ENCODE measurements at regions not wholly inside any gene's neighbourhood (a gene's known extent, or its start where the extent isn't known, plus 50 kb on each side); places are given as distances from the start of the nearest gene placed in this dataset.

DNA sequence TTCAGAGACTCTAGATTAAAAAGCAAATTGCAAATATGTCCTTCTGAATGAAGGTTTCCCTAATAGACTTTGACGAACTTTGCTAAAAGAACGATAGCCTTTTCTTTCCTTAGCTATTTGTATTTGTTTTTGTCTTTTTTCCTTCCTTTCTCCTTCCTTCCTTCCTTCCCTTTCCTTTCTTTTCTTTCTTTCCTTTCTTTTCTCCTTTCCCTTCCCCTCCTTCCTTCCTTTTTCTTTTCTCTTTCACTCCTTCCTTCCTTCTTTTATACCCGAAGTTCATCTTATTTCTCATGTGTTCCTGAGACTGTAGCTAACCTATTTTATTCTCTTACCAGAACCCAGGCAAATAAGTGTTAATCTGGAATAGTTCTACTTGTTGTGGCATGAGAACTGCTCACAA, 381.2 kb upstream of the RUNX1 start:
- FAIRE-seq (no peak), DNase-seq (ENCODE audit: insufficient read length) (no peak)
- TF ChIP-seq TAF1 (IDR thresholded peaks at IDR 0.05; ENCODE audit: borderline replicate concordance, low read depth, low read length) (no peak), POLR2A (IDR thresholded peaks at IDR 0.05; ENCODE audit: low read depth, low read length) (no peak), POLR2AphosphoS5 (IDR thresholded peaks at IDR 0.05; ENCODE audit: low read depth, low read length) (no peak)

DNA sequence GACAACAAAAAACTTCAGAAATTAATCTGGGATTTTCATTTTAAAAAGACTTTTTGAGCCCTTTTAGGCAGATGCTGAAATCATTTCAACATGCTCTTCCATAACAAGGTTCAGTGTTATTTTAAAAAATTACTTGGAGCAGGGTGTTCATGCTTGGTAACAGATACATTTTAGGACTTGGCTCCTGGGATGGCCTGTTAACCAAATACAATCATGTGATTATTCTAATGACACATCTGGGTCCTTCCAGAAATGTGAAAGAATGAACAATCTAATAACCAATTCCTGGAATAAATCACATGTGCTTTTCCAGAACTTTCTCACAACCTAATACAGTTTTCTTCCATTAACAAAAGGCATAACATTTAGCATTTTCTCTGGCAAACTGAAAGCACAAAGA, 379.8 kb upstream of the RUNX1 start:
- FAIRE-seq (no peak), DNase-seq (ENCODE audit: insufficient read length) (no peak)
- TF ChIP-seq POLR2AphosphoS5 (IDR thresholded peaks at IDR 0.05; ENCODE audit: low read depth, low read length), result no peak
- no peak for TF ChIP-seq POLR2A (IDR thresholded peaks at IDR 0.05; ENCODE audit: low read depth, low read length)
- no peak for TF ChIP-seq TAF1 (IDR thresholded peaks at IDR 0.05; ENCODE audit: borderline replicate concordance, low read depth, low read length)

DNA sequence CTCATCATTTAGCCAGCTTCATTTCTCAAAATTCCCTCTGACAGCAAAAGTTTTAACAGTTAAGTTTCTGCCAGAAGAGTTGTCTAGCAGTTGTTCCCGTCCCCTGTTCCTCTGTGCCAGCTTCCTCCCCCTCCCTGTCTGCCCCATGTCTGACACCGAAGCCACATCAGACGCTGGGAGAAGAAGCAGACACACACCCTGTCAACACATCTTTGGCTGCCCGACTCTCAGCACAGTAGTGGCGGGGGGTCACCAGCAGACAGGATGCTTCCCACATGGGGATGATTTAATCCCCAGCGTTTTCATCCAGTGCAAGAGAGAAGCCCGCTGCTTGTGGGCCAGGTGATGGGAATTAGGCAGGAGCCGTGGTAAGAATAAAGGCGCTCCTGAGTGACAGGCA, 379.4 kb upstream of the RUNX1 start:
- FAIRE-seq (no peak), DNase-seq (ENCODE audit: insufficient read length) (no peak)
- TF ChIP-seq TAF1 (IDR thresholded peaks at IDR 0.05; ENCODE audit: borderline replicate concordance, low read depth, low read length), result no peak
- TF ChIP-seq POLR2A (IDR thresholded peaks at IDR 0.05; ENCODE audit: low read depth, low read length), result no peak
- TF ChIP-seq POLR2AphosphoS5 (IDR thresholded peaks at IDR 0.05; ENCODE audit: low read depth, low read length), result no peak

DNA sequence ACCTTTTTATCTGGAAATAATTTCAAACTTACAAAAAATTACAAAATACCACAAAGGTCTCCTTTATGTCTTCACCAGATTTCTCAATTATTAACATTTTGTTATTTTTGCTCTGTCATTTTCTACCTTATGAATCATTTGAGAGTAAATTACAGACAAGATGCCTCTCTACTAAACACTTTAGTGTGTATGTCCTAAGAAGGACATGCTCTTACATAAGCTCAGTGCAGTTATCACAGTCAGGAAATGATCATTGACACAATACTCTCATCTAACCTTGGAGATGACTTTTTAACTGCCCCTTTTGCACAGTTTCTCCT, 378.9 kb upstream of the RUNX1 start:
- FAIRE-seq (no peak), DNase-seq (ENCODE audit: insufficient read length) (no peak)
- TF ChIP-seq POLR2A (IDR thresholded peaks at IDR 0.05; ENCODE audit: low read depth, low read length) (no peak), POLR2AphosphoS5 (IDR thresholded peaks at IDR 0.05; ENCODE audit: low read depth, low read length) (no peak), TAF1 (IDR thresholded peaks at IDR 0.05; ENCODE audit: borderline replicate concordance, low read depth, low read length) (no peak)

DNA sequence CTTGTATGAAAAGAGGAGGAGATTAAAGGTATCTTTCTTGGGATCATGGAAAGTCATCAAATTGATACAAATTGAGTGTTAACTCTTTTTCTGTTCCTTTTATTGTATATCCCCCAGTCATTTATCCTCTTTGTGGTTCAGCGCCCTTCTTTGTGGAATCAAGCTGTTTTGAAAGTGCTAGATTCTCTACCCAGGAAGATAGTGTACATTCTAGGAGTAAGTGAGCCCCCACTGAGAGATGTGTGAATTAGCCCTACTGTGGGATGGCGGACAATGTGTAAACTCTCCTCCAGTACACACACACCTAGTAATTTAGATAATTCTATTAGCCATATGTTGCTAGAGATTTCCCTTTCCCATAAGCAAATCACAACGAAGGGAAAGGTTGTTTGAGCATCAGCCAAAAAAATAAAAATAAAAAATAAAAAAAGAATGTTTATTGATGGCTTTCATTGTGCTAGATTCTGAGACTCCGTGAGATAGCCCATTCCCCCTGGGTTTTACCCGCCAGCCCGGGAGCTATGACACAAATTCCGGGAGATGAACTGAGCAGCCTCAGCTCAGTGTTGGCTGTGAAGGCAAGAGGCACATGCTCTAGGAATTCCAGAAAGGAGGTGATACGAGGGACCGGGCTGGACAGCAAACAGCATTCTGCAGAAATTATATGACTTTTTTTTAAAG, 378.4 kb upstream of the RUNX1 start:
- DNase-seq (ENCODE audit: insufficient read length) (no peak), FAIRE-seq (no peak)
- TF ChIP-seq POLR2A (IDR thresholded peaks at IDR 0.05; ENCODE audit: low read depth, low read length) (no peak), TAF1 (IDR thresholded peaks at IDR 0.05; ENCODE audit: borderline replicate concordance, low read depth, low read length) (no peak), POLR2AphosphoS5 (IDR thresholded peaks at IDR 0.05; ENCODE audit: low read depth, low read length) (no peak)

DNA sequence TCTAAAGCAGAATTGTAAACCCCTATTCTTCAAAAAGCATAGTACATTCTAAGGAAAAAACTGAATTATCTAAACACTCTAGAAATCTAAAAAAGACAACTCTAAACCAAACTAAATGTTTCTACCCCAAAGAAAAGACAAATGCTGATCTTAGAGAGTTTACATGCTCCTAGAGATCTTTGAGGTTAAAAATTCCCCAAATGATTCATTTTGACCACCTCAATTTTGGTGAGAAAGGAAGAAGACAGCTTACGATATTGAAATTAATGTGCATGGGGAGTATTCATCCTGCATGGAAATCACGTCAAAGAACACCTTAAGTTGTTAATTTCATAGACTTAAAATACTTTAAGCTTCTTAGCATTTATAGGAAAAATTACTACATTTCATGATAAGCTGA, 377.8 kb upstream of the RUNX1 start:
- TF ChIP-seq POLR2A (IDR thresholded peaks at IDR 0.05; ENCODE audit: low read depth, low read length) (no peak), POLR2AphosphoS5 (IDR thresholded peaks at IDR 0.05; ENCODE audit: low read depth, low read length) (no peak), TAF1 (IDR thresholded peaks at IDR 0.05; ENCODE audit: borderline replicate concordance, low read depth, low read length) (no peak)
- FAIRE-seq (no peak), DNase-seq (ENCODE audit: insufficient read length) (no peak)

DNA sequence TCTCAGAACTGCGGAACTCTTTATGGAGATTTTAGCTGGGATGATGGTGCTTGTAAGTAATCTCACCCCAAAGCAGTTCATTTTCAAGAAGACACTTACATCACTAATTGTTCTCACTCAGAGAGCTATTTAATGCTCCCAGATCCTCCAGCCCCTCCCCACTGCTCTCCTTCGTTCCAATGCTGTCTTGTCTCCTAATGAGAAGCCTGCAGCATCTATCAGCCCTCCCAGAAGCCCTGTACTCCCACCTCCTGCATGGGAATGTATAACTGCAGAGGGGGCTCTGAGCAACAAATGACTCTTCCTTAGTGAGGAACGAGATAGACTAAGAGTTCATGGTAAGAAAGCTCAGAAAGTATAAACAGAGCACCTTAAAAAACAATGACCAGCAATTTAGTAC, 377.4 kb upstream of the RUNX1 start:
- no peak for TF ChIP-seq POLR2A (IDR thresholded peaks at IDR 0.05; ENCODE audit: low read depth, low read length)
- TF ChIP-seq TAF1 (IDR thresholded peaks at IDR 0.05; ENCODE audit: borderline replicate concordance, low read depth, low read length), result no peak
- no peak for TF ChIP-seq POLR2AphosphoS5 (IDR thresholded peaks at IDR 0.05; ENCODE audit: low read depth, low read length)
- FAIRE-seq (no peak), DNase-seq (ENCODE audit: insufficient read length) (no peak)

DNA sequence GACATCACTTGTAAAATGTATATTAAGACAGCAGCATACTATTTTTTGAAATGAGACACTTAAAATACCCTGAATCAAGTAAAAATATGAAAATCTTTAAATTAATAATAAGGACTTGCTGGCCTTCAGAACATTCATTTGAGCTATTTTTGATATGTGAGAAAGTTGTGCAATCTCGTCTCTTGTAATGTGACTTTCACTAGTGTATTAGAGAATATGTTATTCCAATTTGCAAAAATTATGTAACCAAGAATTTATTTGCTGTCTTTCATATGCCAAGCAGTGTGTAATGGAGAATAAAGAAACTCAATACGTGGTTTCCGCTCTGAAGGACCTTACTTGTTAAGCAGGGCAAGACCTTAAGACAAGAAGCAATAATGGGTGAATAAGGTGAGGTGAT, 375.0 kb upstream of the RUNX1 start:
- TF ChIP-seq POLR2AphosphoS5 (IDR thresholded peaks at IDR 0.05; ENCODE audit: low read depth, low read length), result no peak
- no peak for TF ChIP-seq POLR2A (IDR thresholded peaks at IDR 0.05; ENCODE audit: low read depth, low read length)
- no peak for TF ChIP-seq TAF1 (IDR thresholded peaks at IDR 0.05; ENCODE audit: borderline replicate concordance, low read depth, low read length)
- no peak for FAIRE-seq
- no peak for DNase-seq (ENCODE audit: insufficient read length)

DNA sequence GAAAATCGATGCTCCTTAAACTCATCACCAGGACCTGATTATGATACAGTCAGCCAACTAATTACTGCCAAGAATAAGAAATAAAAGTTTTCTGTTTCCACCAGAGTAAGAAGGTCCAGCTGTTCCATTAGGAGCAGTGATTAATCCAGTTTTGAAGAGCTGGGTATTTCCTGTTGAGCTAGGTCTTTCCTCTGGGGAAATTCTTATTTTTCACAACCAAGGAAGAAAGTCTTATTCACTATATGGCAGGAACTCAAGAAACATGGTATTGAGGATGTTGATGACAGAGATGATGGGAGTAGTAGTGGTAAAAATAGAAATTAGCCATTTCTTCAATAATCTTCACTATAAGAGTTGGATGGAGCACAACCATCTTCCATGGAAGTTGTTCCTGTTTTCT, 374.6 kb upstream of the RUNX1 start:
- DNase-seq (ENCODE audit: insufficient read length), result no peak
- FAIRE-seq, result no peak
- TF ChIP-seq POLR2AphosphoS5 (IDR thresholded peaks at IDR 0.05; ENCODE audit: low read depth, low read length), result no peak
- TF ChIP-seq POLR2A (IDR thresholded peaks at IDR 0.05; ENCODE audit: low read depth, low read length), result no peak
- TF ChIP-seq TAF1 (IDR thresholded peaks at IDR 0.05; ENCODE audit: borderline replicate concordance, low read depth, low read length), result no peak

DNA sequence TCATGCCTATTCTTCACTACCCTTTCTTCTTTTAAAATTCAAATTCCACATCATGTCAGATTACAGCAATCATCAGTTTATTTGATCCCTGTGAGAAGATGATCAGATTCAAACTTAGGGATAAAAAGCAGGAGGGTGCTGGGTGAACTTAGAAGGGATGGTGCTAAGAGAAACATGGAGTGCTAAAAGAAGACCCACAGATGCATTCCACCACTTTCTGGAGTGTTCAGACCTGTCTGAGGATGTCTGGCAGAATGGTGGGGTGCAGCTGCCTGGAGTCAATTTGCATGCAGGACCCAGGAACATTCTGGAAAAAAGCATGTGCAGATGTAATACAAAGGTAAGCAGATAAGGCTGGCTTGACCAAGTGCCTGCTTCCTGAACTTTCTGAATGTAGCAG, 372.9 kb upstream of the RUNX1 start:
- TF ChIP-seq TAF1 (IDR thresholded peaks at IDR 0.05; ENCODE audit: borderline replicate concordance, low read depth, low read length) (no peak), POLR2A (IDR thresholded peaks at IDR 0.05; ENCODE audit: low read depth, low read length) (no peak), POLR2AphosphoS5 (IDR thresholded peaks at IDR 0.05; ENCODE audit: low read depth, low read length) (no peak)
- DNase-seq (ENCODE audit: insufficient read length), result no peak
- FAIRE-seq, result no peak

DNA sequence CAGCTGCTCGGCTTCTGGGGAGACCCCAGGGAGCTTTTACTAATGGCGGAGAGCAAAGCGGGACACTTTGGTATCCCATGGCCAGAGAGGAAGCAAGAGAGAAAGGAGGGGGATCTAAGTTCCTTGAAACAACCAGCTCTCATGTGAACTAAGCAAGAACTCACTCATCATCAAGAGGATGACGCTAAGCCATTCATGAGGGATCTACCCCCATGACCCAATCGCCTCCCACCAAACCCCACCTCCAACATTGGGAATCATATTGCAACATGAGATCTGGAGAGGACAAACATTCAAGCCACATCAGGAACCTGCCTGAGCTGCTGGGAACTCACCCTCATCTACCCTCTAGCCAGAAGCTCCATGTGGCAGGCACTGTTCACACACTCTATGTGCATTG, 372.1 kb upstream of the RUNX1 start:
- no peak for TF ChIP-seq POLR2AphosphoS5 (IDR thresholded peaks at IDR 0.05; ENCODE audit: low read depth, low read length)
- no peak for TF ChIP-seq POLR2A (IDR thresholded peaks at IDR 0.05; ENCODE audit: low read depth, low read length)
- TF ChIP-seq TAF1 (IDR thresholded peaks at IDR 0.05; ENCODE audit: borderline replicate concordance, low read depth, low read length), result no peak
- DNase-seq (ENCODE audit: insufficient read length) (no peak), FAIRE-seq (no peak)

DNA sequence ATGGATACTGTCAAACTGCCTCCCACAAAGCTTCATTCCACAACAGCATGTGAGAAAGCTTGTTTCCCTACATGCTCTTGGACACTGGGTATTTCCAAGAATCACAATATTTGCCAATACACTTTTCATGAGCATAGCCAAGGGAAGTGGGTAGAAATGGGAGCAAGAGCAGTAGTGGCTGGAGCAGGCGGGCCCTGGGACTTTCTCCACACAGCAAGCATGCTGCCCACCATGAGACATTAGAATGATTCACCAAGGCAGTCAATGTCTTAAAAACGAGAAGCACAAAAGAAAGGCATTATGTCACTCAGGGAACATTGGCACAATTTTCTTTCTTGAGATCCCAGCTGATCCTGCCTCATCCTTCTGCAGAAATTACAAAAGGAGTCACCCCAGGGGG, 371.6 kb upstream of the RUNX1 start:
- no peak for DNase-seq (ENCODE audit: insufficient read length)
- no peak for TF ChIP-seq POLR2A (IDR thresholded peaks at IDR 0.05; ENCODE audit: low read depth, low read length)
- TF ChIP-seq TAF1 (IDR thresholded peaks at IDR 0.05; ENCODE audit: borderline replicate concordance, low read depth, low read length), result no peak
- TF ChIP-seq POLR2AphosphoS5 (IDR thresholded peaks at IDR 0.05; ENCODE audit: low read depth, low read length), result no peak
- no peak for FAIRE-seq

DNA sequence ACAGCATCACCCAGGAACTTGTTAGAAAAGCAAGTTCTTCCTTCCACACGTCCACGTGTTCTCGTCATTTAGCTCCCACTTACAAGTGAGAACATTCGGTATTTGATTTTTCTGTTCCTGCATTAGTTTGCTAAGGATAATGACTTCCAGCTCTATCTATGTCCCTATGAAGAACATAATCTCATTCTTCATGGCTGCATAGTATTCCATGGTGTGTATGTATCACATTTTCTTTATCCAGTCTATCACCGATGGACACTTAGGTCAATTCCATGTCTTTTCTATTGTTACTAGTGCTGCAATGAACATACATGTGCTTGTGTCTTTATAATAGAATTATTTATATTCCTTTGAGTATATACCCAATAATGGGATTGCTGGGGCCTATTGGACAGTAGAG, 368.7 kb upstream of the RUNX1 start:
- FAIRE-seq (no peak), DNase-seq (ENCODE audit: insufficient read length) (no peak)
- TF ChIP-seq TAF1 (IDR thresholded peaks at IDR 0.05; ENCODE audit: borderline replicate concordance, low read depth, low read length), result no peak
- no peak for TF ChIP-seq POLR2AphosphoS5 (IDR thresholded peaks at IDR 0.05; ENCODE audit: low read depth, low read length)
- TF ChIP-seq POLR2A (IDR thresholded peaks at IDR 0.05; ENCODE audit: low read depth, low read length), result no peak

Data from GM12892 (cell line).